Aorta (tissue), 5 donors: ENCODE measurements at regions not wholly inside any gene's neighbourhood (a gene's known extent, or its start where the extent isn't known, plus 50 kb on each side); places are given as distances from the start of the nearest gene placed in this dataset.
"Not testable (repeated sequence)": the region's sequence is repeated elsewhere in the genome, so short reads cannot be mapped to it uniquely, and the experiment has no call there.

Experiments
- ATAC-seq: fragments of 200-7000 bp; cut with Tn5 transposase; one replicate; pipeline ENCODE4 v1.9.1; 2022; ENCODE audit warnings: moderate library complexity; ENCODE audit not compliant: low FRiP score
- DNase-seq, 2 donors: peaks; one replicate each; pipeline ENCODE4 v3.0.0-alpha.2; 2020
- H3K27ac ChIP-seq, 2 donors: one replicate each; pipeline ENCODE4 v1.5.1; 2013; ENCODE audit warnings: low read length in 2 of 2, mild to moderate bottlenecking in 2 of 2, moderate library complexity in 2 of 2, control low read depth in 1 of 2, inconsistent platforms in 1 of 2, low read depth in 1 of 2
- H3K27me3 ChIP-seq, 2 donors: one replicate each; pipeline ENCODE4 v1.6.1; 2013; ENCODE audit warnings: control low read depth in 1 of 2, low read length in 1 of 2, mild to moderate bottlenecking in 1 of 2, moderate library complexity in 1 of 2; ENCODE audit not compliant: insufficient read depth in 2 of 2, control insufficient read depth in 1 of 2
- H3K36me3 ChIP-seq, 2 donors: one replicate each; pipeline ENCODE4 v1.6.1; 2013; ENCODE audit warnings: control low read depth in 1 of 2, low read length in 1 of 2, mild to moderate bottlenecking in 1 of 2; ENCODE audit not compliant: insufficient read depth in 2 of 2, control insufficient read depth in 1 of 2
- H3K4me1 ChIP-seq, 2 donors: one replicate each; pipeline ENCODE4 v1.6.1; 2013; ENCODE audit warnings: low read length in 2 of 2, control low read depth in 1 of 2, mild to moderate bottlenecking in 1 of 2, moderate library complexity in 1 of 2; ENCODE audit not compliant: insufficient read depth in 2 of 2, control insufficient read depth in 1 of 2
- H3K4me3 ChIP-seq, 2 donors: one replicate each; pipeline ENCODE4 v1.5.1; 2013; ENCODE audit warnings: low read length in 2 of 2, control low read depth in 1 of 2, mild to moderate bottlenecking in 1 of 2
- H3K9me3 ChIP-seq: one replicate; pipeline ENCODE4 v1.6.1; 2013; ENCODE audit warnings: mild to moderate bottlenecking, low read length; ENCODE audit not compliant: control insufficient read depth
- WGBS, 2 donors: extraction: QIAGEN DNeasy Blood & Tissue Kit; methylation state at CpG; one replicate each; pipeline ENCODE4 v1.1.7; 2013; 5-methylcytosine and 5-hydroxymethylcytosine counted together
- intact Hi-C, 2 donors: fragments of 100-400 bp; cut with DNase I; formaldehyde crosslinking; loops; one replicate each; pipeline versions ENCODE4 v1.14.2 to v1.15.0; 2022
- donor health status: healthy with polysubstance abuse.
- donor health status: Bipolar disorder and iron deficiency.
- donor health status: DM: no; HTN: no; CAD: no.
- donor health status: DM: no; HTN: no; CAD: no.
- donor health status: DM: yes; HTN: yes; CAD: no.

DNA sequence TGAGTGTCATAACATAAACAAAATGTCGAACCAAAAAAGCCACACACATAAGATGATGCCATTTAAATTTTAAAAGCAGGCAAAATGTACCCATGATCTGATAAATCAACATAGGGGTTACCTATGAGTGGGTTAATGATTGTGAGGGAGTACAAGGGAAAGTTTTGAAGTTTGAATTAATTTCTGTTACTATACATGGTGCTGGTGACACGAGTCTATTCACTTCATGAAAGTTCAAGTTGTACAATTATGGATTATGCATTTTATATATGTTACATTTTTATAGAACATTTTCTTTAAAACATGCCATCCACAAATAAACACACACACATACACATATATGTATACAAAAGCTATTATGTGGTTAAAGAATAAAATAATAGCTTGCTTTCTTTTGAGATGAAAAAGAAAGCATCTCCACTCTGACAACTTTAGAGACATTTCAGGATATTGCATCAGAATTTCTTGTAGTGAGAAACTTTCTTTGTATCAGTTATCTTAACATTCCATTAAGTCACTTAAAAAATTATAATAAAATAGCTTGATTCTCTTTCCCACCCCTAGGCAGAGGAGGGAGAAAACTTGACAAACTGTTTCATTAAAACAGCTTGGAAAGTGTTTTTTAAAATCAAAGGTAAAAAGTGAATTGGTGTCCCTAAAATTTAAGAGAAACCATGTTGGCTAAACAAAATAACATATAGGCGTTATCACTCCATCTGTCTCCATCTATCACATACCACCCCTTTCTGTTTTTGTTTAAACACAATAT, 891.8 kb upstream of the NDST4 start:
- no peaks in the 10 kb centered on the region for H3K36me3 ChIP-seq
- H3K4me1 ChIP-seq, result no peaks in the 10 kb centered on the region
- no peaks in the 10 kb centered on the region for H3K9me3 ChIP-seq
- H3K27me3 ChIP-seq, result no peaks in the 10 kb centered on the region
- 55 to 67% methylated on average over 3 of the region's 3 CpGs for WGBS, 2 donors
- H3K4me3 ChIP-seq, result no peak overlapping the region
- no peak for DNase-seq
- H3K27ac ChIP-seq, result no peak overlapping the region
- intact Hi-C loops, result no loop called here
- no peak for ATAC-seq

DNA sequence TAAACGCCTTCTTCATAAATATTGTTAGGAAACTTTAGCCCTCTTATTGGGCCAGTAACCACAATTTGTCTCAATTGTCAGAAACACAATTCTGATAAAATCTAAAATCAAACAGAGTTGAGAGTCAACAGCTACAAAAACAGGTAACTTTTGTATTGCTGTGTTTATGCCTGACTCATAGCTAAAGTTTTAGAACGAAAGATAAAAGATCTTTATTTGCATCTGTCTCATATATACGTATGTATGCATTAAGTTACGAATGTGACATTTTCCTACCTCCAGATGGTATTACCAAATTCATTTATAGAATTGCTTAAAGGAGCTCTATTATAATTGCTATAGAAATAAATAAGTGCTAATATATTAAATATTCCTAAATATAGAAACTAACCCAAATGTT, 887.9 kb upstream of the NDST4 start:
- Histone ChIP-seq H3K4me3 (no peak overlapping the region), H3K27ac (no peak overlapping the region), H3K36me3 (no peaks in the 10 kb centered on the region), H3K4me1 (no peaks in the 10 kb centered on the region), H3K27me3 (no peaks in the 10 kb centered on the region), H3K9me3 (no peaks in the 10 kb centered on the region)
- DNase-seq, result no peak
- intact Hi-C loops, result no loop called here
- ATAC-seq, result no peak
- 87% methylated on average over 4 of the region's 4 CpGs for WGBS, 2 donors

DNA sequence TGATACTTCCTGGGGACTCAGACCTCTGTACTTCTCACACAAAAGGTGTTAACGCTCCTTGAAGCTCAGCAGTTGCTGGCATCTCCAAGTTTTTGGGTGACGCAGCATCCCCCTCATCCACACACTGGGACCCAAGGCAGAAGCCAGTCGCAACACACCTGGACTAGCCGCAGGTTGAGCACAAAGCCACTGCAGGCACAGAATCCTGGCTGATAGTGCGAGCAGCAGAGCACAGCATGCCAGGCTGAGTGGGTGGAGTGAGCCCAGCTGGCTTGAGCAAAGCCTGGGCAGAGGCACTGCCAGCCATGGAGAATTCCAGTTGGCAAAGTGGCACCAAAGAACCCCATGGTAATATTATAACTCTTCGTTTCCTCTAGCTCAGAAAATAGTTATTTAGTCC, 873.2 kb upstream of the NDST4 start:
- ATAC-seq, result no peak
- WGBS, 2 donors, result 87% methylated on average over 6 of the region's 6 CpGs

DNA sequence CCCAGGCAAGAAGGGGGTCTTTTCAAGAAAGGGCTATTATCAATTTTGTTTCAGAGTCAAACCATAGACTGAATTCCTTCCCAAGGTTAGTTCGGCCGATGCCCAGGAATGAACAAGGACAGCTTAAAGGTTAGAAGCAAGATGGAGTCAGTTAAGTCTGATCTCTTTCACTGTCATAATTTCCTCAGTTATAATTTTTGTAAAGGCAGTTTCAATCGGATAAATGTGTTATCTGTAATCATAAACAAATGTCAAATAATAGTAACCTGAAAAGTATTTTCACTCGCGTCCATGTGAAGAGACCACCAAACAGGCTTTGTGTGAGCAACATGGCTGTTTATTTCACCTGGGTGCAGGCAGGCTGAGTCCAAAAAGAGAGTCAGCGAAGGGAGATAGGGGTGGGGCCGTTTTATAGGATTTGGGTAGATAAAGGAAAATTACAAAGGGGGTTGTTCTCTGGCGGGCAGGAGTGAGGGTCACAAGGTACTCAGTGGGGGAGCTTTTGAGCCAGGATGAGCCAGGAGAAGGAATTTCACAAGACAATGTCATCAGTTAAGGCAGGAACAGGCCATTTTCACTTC, 862.1 kb upstream of the NDST4 start:
- H3K4me1 ChIP-seq, intact Hi-C loops, H3K4me3 ChIP-seq, DNase-seq, H3K27ac ChIP-seq, H3K9me3 ChIP-seq, H3K27me3 ChIP-seq, H3K36me3 ChIP-seq, ATAC-seq: not testable (repeated sequence)
- 60 to 72% methylated on average over 8 of the region's 8 CpGs for WGBS, 2 donors

More for the DNA sequence above, 873.2 kb upstream of the NDST4 start:
- Histone ChIP-seq H3K27ac (no peak overlapping the region), H3K36me3 (no peaks in the 10 kb centered on the region), H3K4me3 (no peak overlapping the region), H3K4me1 (no peaks in the 10 kb centered on the region), H3K9me3 (peaks cover 2% of the 10 kb centered on the region), H3K27me3 (no peaks in the 10 kb centered on the region)
- no peak for DNase-seq
- intact Hi-C loops, result no loop called here

DNA sequence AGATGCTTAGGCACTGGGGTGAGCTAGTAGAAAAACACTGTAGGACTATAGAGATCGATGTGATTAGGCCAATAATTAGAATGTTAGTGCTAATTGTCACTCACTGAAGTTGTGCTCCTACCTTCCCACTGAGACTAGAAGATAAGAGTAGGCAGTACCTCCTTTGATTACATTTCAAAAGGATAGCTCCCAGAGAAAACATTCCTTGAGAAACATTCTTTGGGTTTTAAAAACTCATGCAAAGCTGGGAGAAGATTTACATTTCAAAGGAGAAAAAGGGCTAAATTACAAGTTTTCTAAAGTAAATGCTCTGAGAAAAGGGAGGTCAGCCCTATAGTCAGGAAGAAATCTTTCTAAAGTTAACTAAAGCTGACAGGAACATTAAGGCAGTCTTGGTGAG, 860.3 kb upstream of the NDST4 start:
- intact Hi-C loops, result no loop called here
- no peaks in the 10 kb centered on the region for H3K9me3 ChIP-seq
- no peak overlapping the region for H3K4me3 ChIP-seq
- no peaks in the 10 kb centered on the region for H3K36me3 ChIP-seq
- DNase-seq (no peak), ATAC-seq (no peak)
- no peaks in the 10 kb centered on the region for H3K27me3 ChIP-seq
- no peaks in the 10 kb centered on the region for H3K4me1 ChIP-seq
- 0 to 6% methylated on average over 1 of the region's 1 CpG for WGBS, 2 donors
- H3K27ac ChIP-seq, result no peak overlapping the region

GRCh38 chr4:115972967-115973366, 859.5 kb upstream of the NDST4 start:
- Histone ChIP-seq H3K4me1 (no peaks in the 10 kb centered on the region), H3K27ac (no peak overlapping the region), H3K27me3 (no peaks in the 10 kb centered on the region), H3K36me3 (no peaks in the 10 kb centered on the region), H3K9me3 (no peaks in the 10 kb centered on the region), H3K4me3 (no peak overlapping the region)
- DNase-seq (no peak), ATAC-seq (no peak)
- WGBS, 2 donors, result 67 to 75% methylated on average over 2 of the region's 2 CpGs
- intact Hi-C loops, result no loop called here

GRCh38 chr4:115970859-115971258, 857.4 kb upstream of the NDST4 start:
- H3K4me3 ChIP-seq, result no peak overlapping the region
- no peak overlapping the region for H3K27ac ChIP-seq
- 85 to 87% methylated on average over 2 of the region's 2 CpGs for WGBS, 2 donors
- DNase-seq (no peak), ATAC-seq (no peak)
- no peaks in the 10 kb centered on the region for H3K4me1 ChIP-seq
- H3K9me3 ChIP-seq, result no peaks in the 10 kb centered on the region
- H3K36me3 ChIP-seq, result no peaks in the 10 kb centered on the region
- no peaks in the 10 kb centered on the region for H3K27me3 ChIP-seq
- intact Hi-C loops, result no loop called here

- no peak overlapping the region for H3K27ac ChIP-seq
- no peaks in the 10 kb centered on the region for H3K27me3 ChIP-seq
- no peaks in the 10 kb centered on the region for H3K4me1 ChIP-seq
- WGBS, 2 donors, result 65 to 75% methylated on average over 1 of the region's 1 CpG
- intact Hi-C loops, result no loop called here
- ATAC-seq (no peak), DNase-seq (no peak)
- H3K4me3 ChIP-seq, result no peak overlapping the region
- no peaks in the 10 kb centered on the region for H3K9me3 ChIP-seq
- H3K36me3 ChIP-seq, result no peaks in the 10 kb centered on the region
These were observed 856.3 kb upstream of the NDST4 start for GRCh38 chr4:115969756-115970155.

DNA sequence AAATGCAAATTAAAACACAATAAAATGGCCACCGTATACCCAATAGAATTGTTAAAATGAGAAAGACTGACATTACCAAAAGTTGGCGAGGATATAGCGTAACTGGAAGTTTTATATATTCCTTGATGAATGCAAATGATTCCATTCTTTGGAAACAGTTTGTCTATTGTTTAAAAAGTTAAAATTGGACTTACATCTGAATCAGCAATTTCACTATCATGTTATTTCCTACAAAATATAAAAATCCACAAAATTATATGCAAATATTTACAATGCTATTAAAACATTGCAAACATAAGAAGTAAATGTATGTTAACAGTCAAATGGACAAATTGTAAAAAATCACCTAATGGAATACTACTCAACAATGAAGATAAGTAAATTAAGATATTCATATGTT, 852.2 kb upstream of the NDST4 start:
- Histone ChIP-seq H3K36me3 (no peaks in the 10 kb centered on the region), H3K4me1 (no peaks in the 10 kb centered on the region), H3K4me3 (no peak overlapping the region), H3K27ac (no peak overlapping the region), H3K27me3 (no peaks in the 10 kb centered on the region), H3K9me3 (no peaks in the 10 kb centered on the region)
- intact Hi-C loops, result no loop called here
- ATAC-seq (no peak), DNase-seq (no peak)
- WGBS, 2 donors, result 91 to 93% methylated on average over 3 of the region's 3 CpGs
